MCF 10A (cell line): ENCODE measurements at regions not wholly inside any gene's neighbourhood (a gene's known extent, or its start where the extent isn't known, plus 50 kb on each side); places are given as distances from the start of the nearest gene placed in this dataset.
A peak's percentile ranks its signal among the peaks of the same experiment; 100 is the strongest.

ENCODE experiments used
- BruUV-seq: library from RNA; stranded (reverse); fragments of 400-500 nt; replicated peaks from 2 replicates; lab custom pipeline; 2021; lab: Mats Ljungman, UMichigan
- CTCF ChIA-PET: fragments of 300-600 bp; sonication (Branson Sonifier 250); formaldehyde crosslinking; extraction: SDS; loops from one replicate; lab custom pipeline; 2021; ENCODE audit warnings: antibody characterized with exemption, inconsistent platforms; lab: Yijun Ruan, JAX
- POLR2A ChIA-PET: fragments of 300-600, 350-650 bp; sonication (Branson Sonifier 250); formaldehyde crosslinking; extraction: SDS; loops from one replicate; lab custom pipeline; 2020; ENCODE audit warnings: antibody characterized with exemption, inconsistent platforms; lab: Yijun Ruan, JAX
- DNase-seq: peaks from one replicate; pipeline ENCODE4 v3.0.0-alpha.2; 2018; ENCODE audit not compliant: unreplicated experiment
- H3K27ac Mint-ChIP-seq: one replicate; pipeline ENCODE4 v1.8.0; 2022; ENCODE audit warnings: mild to moderate bottlenecking, low read depth, mixed read lengths; ENCODE audit not compliant: unreplicated experiment
- H3K27me3 Mint-ChIP-seq: one replicate; pipeline ENCODE4 v1.8.0; 2022; ENCODE audit warnings: mixed read lengths; ENCODE audit not compliant: insufficient read depth, unreplicated experiment
- H3K36me3 Mint-ChIP-seq: one replicate; pipeline ENCODE4 v1.8.0; 2022; ENCODE audit warnings: mild to moderate bottlenecking, moderate library complexity, mixed read lengths; ENCODE audit not compliant: insufficient read depth, unreplicated experiment
- H3K4me1 Mint-ChIP-seq: one replicate; pipeline ENCODE4 v1.8.0; 2022; ENCODE audit warnings: mixed read lengths; ENCODE audit not compliant: insufficient read depth, unreplicated experiment
- H3K4me3 Mint-ChIP-seq: one replicate; pipeline ENCODE4 v1.8.0; 2022; ENCODE audit warnings: mild to moderate bottlenecking, moderate library complexity, mixed read lengths; ENCODE audit not compliant: unreplicated experiment
- H3K9me3 Mint-ChIP-seq: one replicate; pipeline ENCODE4 v1.8.0; 2022; ENCODE audit warnings: mixed read lengths; ENCODE audit not compliant: unreplicated experiment
- intact Hi-C: fragments of 100-400 bp; cut with micrococcal nuclease; formaldehyde crosslinking; loops from 2 replicates; pipeline ENCODE4 v1.14.1; 2022
- TF ChIP-seq, protein P1 (sequence below): fragments of 200-600 bp; IDR thresholded peaks from one replicate; pipeline ENCODE4 v1.8.0; 2022; ENCODE audit warnings: antibody characterized with exemption, mild to moderate bottlenecking; ENCODE audit not compliant: unreplicated experiment

DNA sequence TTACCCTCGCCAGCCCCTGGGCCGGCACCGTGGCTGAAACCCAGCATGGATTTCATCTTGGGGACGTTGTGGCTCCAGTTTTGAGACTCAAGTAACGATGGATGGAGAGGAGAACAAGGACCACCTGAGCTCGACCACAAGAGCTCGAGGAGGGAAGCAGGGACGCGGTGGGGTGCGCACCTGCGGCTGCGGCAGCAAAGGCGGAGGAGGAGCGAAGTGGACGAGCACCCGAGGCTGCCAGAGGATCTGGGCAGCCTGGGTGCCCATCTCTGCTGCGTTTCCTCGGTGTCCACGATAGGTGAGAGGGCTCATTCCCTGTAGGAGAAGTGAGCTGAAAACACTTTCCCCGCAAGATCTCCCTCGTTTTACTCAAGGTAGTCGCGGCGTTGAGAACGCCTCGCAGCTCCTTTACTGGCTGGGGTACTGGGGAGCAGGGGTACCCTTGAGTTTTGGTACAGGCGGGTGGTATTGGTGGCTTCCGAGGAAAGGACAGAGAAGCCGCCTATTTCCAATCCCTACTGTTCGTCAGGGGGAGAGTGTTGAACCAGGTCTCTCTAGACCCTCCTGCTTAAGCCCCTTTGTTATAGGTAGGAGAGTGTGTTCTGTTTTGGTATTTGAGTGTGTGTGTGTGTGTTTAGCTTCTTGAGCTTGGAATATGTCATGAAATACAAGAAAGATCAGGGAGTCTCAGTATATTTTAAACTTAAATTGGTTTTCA is 137.7 kb downstream of the TRIM27 start:
- Mint-ChIP-seq H3K4me3 (peak overlapping the region; percentile 46), H3K4me1 (peaks cover 17% of the 10 kb centered on the region), H3K27me3 (peaks cover 27% of the 10 kb centered on the region), H3K36me3 (peaks cover 13% of the 10 kb centered on the region), H3K27ac (no peak overlapping the region), H3K9me3 (no peaks in the 10 kb centered on the region)
- TF ChIP-seq, protein P1, sequence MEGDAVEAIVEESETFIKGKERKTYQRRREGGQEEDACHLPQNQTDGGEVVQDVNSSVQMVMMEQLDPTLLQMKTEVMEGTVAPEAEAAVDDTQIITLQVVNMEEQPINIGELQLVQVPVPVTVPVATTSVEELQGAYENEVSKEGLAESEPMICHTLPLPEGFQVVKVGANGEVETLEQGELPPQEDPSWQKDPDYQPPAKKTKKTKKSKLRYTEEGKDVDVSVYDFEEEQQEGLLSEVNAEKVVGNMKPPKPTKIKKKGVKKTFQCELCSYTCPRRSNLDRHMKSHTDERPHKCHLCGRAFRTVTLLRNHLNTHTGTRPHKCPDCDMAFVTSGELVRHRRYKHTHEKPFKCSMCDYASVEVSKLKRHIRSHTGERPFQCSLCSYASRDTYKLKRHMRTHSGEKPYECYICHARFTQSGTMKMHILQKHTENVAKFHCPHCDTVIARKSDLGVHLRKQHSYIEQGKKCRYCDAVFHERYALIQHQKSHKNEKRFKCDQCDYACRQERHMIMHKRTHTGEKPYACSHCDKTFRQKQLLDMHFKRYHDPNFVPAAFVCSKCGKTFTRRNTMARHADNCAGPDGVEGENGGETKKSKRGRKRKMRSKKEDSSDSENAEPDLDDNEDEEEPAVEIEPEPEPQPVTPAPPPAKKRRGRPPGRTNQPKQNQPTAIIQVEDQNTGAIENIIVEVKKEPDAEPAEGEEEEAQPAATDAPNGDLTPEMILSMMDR, result no peak
- intact Hi-C loops, result no loop called here
- ChIA-PET POLR2A (interaction anchor here (0.8 kb wide), 1 partner anchor 52 kb away, joined by 4 read pairs; no protein-coding TSS in a partner anchor), CTCF (interaction anchor here (0.9 kb wide), 1 partner anchor 13 kb away, joined by 5 read pairs; no protein-coding TSS in a partner anchor)
- no peak for DNase-seq
- no TSS peak for BruUV-seq

DNA sequence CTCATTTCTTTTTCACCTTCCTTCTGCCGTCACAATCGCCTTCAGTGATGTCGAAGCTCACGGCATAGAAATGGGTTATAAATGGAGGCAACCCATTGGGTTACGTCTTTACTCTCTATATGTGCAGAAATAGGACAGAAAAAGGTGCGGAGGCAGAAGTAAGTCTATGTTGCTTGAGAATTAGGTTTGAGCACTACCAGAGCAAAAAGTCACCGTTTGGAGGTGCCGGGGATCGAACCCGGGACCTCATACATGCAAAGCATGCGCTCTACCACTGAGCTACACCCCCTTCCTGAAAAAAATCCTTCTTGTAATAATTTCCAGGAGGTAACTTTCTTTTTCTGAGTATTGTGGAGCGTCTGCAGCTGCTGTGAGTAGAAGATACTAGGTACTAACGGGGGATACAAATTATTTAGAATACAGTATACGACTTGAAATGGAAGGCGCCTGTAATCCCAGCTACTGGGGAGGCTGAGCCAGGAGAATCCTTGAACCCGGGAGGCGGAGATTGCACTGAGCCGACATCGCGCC is 134.2 kb downstream of the TRIM27 start:
- ChIA-PET POLR2A (interaction anchor here (0.6 to 1.2 kb wide), 4 partner anchors 17 to 345 kb away, joined by 3 to 5 read pairs (median 4); no protein-coding TSS in a partner anchor), CTCF (interaction anchor here (1.2 kb wide), 1 partner anchor 48 kb away, joined by 4 read pairs; no protein-coding TSS in a partner anchor)
- BruUV-seq, result no TSS peak
- TF ChIP-seq, protein P1, result no peak
- Mint-ChIP-seq H3K36me3 (peaks cover 13% of the 10 kb centered on the region), H3K4me3 (peak overlapping the region; percentile 71), H3K4me1 (peaks cover 17% of the 10 kb centered on the region), H3K9me3 (no peaks in the 10 kb centered on the region), H3K27me3 (peaks cover 4% of the 10 kb centered on the region), H3K27ac (peak overlapping the region; percentile 24)
- DNase-seq, result peak; percentile 66
- intact Hi-C loops, result no loop called here

DNA sequence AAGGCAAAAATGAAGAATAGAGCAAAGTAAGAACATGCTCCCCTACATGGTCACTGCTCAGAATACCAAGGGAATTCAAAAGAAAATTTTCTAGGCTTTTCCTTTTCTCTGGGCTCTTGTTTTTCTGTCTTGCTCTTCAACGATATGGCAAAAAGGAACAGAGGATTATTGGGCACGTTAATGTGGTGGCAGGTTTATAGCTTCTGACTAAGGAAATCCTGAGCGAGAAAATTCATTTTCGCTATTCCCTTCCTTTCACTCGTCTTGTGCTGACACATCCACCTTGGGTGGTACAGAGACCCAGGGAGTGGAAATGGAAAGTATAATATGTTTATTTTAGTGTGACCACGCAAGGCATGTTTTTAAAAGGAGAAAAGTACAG is 132.8 kb downstream of the TRIM27 start:
- intact Hi-C loops, result no loop called here
- H3K27me3 Mint-ChIP-seq, result no peaks in the 10 kb centered on the region
- BruUV-seq, result no TSS peak
- DNase-seq, result no peak
- peaks cover 17% of the 10 kb centered on the region for H3K4me1 Mint-ChIP-seq
- H3K9me3 Mint-ChIP-seq, result no peaks in the 10 kb centered on the region
- H3K4me3 Mint-ChIP-seq, result peak overlapping the region; percentile 21
- H3K27ac Mint-ChIP-seq, result no peak overlapping the region
- TF ChIP-seq, protein P1, result no peak
- ChIA-PET POLR2A (interaction anchor here (1.0 kb wide), 1 partner anchor 15 kb away, joined by 3 read pairs; no protein-coding TSS in a partner anchor), CTCF (interaction anchor here (0.6 to 1.2 kb wide), 2 partner anchors 22 to 47 kb away, joined by 4 read pairs; no protein-coding TSS in a partner anchor)
- H3K36me3 Mint-ChIP-seq, result peaks cover 18% of the 10 kb centered on the region
